ENCODE measurements at regions not wholly inside any gene's neighbourhood (a gene's known extent, or its start where the extent isn't known, plus 50 kb on each side); places are given as distances from the start of the nearest gene placed in this dataset.
A peak's percentile ranks its signal among the peaks of the same experiment; 100 is the strongest.

GRCh38 chr5:68433923-68434879, 218.6 kb downstream of the PIK3R1 start:
- peak in 1 of 2 experiments; percentile 53; a peak in 1 of 4 replicates for TF ChIP-seq REST (IDR thresholded peaks at IDR 0.05; ENCODE audit: insufficient read depth in 1 of 2, low read depth in 2 of 2, low read length in 2 of 2)
- TF ChIP-seq FOXP2 (optimal IDR thresholded peaks at IDR 0.05; ENCODE audit: borderline replicate concordance, extremely low read depth, extremely low read length, insufficient read depth): peak; percentile 76
- TF ChIP-seq SIN3A (IDR thresholded peaks at IDR 0.05; ENCODE audit: borderline replicate concordance, insufficient read depth, low read length): peak; percentile 48; the same call in 1 of the 2 replicates
- no peak for TF ChIP-seq TAF1 (IDR thresholded peaks at IDR 0.05; ENCODE audit: borderline replicate concordance, insufficient read depth, low read length)

- TF ChIP-seq POLR2AphosphoS5 (IDR thresholded peaks at IDR 0.05; ENCODE audit: low read depth, low read length) (no peak), TAF1 (IDR thresholded peaks at IDR 0.05; ENCODE audit: borderline replicate concordance, insufficient read depth, low read length) (no peak), FOXP2 (optimal IDR thresholded peaks at IDR 0.05; ENCODE audit: borderline replicate concordance, extremely low read depth, extremely low read length, insufficient read depth) (no peak), SIN3A (IDR thresholded peaks at IDR 0.05; ENCODE audit: borderline replicate concordance, insufficient read depth, low read length) (no peak), REST (IDR thresholded peaks at IDR 0.05; ENCODE audit: insufficient read depth in 1 of 2, low read depth in 2 of 2, low read length in 2 of 2) (no peak)
Measured at GRCh38 chr5:68435611-68436010, 220.1 kb downstream of the PIK3R1 start.

- TF ChIP-seq FOXP2 (optimal IDR thresholded peaks at IDR 0.05; ENCODE audit: borderline replicate concordance, extremely low read depth, extremely low read length, insufficient read depth) (no peak), REST (IDR thresholded peaks at IDR 0.05; ENCODE audit: insufficient read depth in 1 of 2, low read depth in 2 of 2, low read length in 2 of 2) (no peak), POLR2AphosphoS5 (IDR thresholded peaks at IDR 0.05; ENCODE audit: low read depth, low read length) (no peak), SIN3A (IDR thresholded peaks at IDR 0.05; ENCODE audit: borderline replicate concordance, insufficient read depth, low read length) (no peak), TAF1 (IDR thresholded peaks at IDR 0.05; ENCODE audit: borderline replicate concordance, insufficient read depth, low read length) (no peak)
Measured at GRCh38 chr5:68436686-68437520, 221.3 kb downstream of the PIK3R1 start.

GRCh38 chr5:68438876-68439275, 223.3 kb downstream of the PIK3R1 start:
- TF ChIP-seq POLR2AphosphoS5 (IDR thresholded peaks at IDR 0.05; ENCODE audit: low read depth, low read length) (no peak), TAF1 (IDR thresholded peaks at IDR 0.05; ENCODE audit: borderline replicate concordance, insufficient read depth, low read length) (no peak), SIN3A (IDR thresholded peaks at IDR 0.05; ENCODE audit: borderline replicate concordance, insufficient read depth, low read length) (no peak), REST (IDR thresholded peaks at IDR 0.05; ENCODE audit: insufficient read depth in 1 of 2, low read depth in 2 of 2, low read length in 2 of 2) (no peak), FOXP2 (optimal IDR thresholded peaks at IDR 0.05; ENCODE audit: borderline replicate concordance, extremely low read depth, extremely low read length, insufficient read depth) (no peak)

Data from PFSK-1 (cell line).